K562 (cell line): ENCODE measurements at regions not wholly inside any gene's neighbourhood (a gene's known extent, or its start where the extent isn't known, plus 50 kb on each side); places are given as distances from the start of the nearest gene placed in this dataset.
A peak's percentile ranks its signal among the peaks of the same experiment; 100 is the strongest.

ENCODE experiments used
- KLF16 ChIP-seq: IDR thresholded peaks from 2 replicates; pipeline ENCODE4 v1.6.1; 2016; ENCODE audit warnings: antibody characterized with exemption
- NELFE ChIP-seq: IDR thresholded peaks from 2 replicates; pipeline ENCODE4 v1.6.1; 2011; ENCODE audit warnings: mild to moderate bottlenecking; ENCODE audit not compliant: insufficient read depth, insufficient read length
- TF ChIP-seq, protein P1 (sequence below), 2 experiments: fragments of 450-650 bp; formaldehyde crosslinking in 1 of 2; IDR thresholded peaks; 2 replicates each; pipeline versions ENCODE4 v1.4.0 to v1.6.1; 2014 to 2020; ENCODE audit warnings: mild to moderate bottlenecking in 2 of 2, borderline replicate concordance in 1 of 2, low read depth in 1 of 2
- TF ChIP-seq, protein P2 (sequence below): fragments of 450-650 bp; formaldehyde crosslinking; IDR thresholded peaks from 2 replicates; pipeline ENCODE4 v1.4.0; 2020; ENCODE audit warnings: mild to moderate bottlenecking, moderate library complexity
- TF ChIP-seq, protein P3 (sequence below): fragments of 250-450 bp; sonication (Bioruptor Pico); IDR thresholded peaks from 2 replicates; pipeline ENCODE4 v1.4.0; 2020
- TF ChIP-seq, protein P4 (sequence below): fragments of 450-650 bp; IDR thresholded peaks from 2 replicates; pipeline ENCODE4 v1.7.1; 2018; ENCODE audit warnings: mild to moderate bottlenecking, low read depth; ENCODE audit not compliant: partially characterized antibody
- TF ChIP-seq, protein P5 (sequence below), 2 experiments: fragments of 250-450 bp in 1 of 2; fragments of 450-650 bp in 1 of 2; sonication (Bioruptor Pico) in 1 of 2; IDR thresholded peaks; 2 replicates each; pipeline versions ENCODE4 v1.6.1 to v1.8.0; 2016 to 2021; ENCODE audit warnings: mild to moderate bottlenecking in 2 of 2, moderate library complexity in 2 of 2, missing compliant biosample characterization in 1 of 2, missing genetic modification characterization in 1 of 2

DNA sequence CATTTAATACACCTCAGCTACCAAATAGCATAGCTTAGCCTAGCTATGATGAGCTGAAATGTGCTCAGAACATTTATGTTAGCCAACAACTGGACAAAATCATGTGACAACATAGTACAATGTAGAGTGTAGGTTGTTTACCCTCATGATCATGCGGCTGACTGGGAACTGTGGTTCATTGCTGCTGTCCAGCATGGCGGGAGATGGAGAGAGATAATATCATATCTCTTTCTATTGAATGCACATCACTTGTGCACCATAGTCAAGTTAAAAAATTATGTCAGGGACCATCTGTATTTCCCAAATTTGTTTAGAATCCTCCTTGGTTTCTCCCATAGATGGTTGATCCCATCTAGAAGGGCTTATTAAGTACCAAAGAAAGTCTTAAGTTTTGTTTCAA, 151.1 kb upstream of the ELL2 start (continued):
- TF ChIP-seq, protein P1, sequence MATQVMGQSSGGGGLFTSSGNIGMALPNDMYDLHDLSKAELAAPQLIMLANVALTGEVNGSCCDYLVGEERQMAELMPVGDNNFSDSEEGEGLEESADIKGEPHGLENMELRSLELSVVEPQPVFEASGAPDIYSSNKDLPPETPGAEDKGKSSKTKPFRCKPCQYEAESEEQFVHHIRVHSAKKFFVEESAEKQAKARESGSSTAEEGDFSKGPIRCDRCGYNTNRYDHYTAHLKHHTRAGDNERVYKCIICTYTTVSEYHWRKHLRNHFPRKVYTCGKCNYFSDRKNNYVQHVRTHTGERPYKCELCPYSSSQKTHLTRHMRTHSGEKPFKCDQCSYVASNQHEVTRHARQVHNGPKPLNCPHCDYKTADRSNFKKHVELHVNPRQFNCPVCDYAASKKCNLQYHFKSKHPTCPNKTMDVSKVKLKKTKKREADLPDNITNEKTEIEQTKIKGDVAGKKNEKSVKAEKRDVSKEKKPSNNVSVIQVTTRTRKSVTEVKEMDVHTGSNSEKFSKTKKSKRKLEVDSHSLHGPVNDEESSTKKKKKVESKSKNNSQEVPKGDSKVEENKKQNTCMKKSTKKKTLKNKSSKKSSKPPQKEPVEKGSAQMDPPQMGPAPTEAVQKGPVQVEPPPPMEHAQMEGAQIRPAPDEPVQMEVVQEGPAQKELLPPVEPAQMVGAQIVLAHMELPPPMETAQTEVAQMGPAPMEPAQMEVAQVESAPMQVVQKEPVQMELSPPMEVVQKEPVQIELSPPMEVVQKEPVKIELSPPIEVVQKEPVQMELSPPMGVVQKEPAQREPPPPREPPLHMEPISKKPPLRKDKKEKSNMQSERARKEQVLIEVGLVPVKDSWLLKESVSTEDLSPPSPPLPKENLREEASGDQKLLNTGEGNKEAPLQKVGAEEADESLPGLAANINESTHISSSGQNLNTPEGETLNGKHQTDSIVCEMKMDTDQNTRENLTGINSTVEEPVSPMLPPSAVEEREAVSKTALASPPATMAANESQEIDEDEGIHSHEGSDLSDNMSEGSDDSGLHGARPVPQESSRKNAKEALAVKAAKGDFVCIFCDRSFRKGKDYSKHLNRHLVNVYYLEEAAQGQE (IDR thresholded peaks at IDR 0.05; ENCODE audit: borderline replicate concordance) = peak; percentile 60
- TF ChIP-seq, protein P1 (CRISPR knock-in tag; IDR thresholded peaks at IDR 0.05; ENCODE audit: low read depth) = 0 out of 2 replicates have a peak, but pooled peaks have one; percentile 57
- TF ChIP-seq, protein P2, sequence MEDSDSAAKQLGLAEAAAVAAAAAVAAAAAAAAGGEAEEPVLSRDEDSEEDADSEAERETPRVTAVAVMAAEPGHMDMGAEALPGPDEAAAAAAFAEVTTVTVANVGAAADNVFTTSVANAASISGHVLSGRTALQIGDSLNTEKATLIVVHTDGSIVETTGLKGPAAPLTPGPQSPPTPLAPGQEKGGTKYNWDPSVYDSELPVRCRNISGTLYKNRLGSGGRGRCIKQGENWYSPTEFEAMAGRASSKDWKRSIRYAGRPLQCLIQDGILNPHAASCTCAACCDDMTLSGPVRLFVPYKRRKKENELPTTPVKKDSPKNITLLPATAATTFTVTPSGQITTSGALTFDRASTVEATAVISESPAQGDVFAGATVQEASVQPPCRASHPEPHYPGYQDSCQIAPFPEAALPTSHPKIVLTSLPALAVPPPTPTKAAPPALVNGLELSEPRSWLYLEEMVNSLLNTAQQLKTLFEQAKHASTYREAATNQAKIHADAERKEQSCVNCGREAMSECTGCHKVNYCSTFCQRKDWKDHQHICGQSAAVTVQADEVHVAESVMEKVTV (CRISPR knock-in tag) = no peak
- TF ChIP-seq, protein P3, sequence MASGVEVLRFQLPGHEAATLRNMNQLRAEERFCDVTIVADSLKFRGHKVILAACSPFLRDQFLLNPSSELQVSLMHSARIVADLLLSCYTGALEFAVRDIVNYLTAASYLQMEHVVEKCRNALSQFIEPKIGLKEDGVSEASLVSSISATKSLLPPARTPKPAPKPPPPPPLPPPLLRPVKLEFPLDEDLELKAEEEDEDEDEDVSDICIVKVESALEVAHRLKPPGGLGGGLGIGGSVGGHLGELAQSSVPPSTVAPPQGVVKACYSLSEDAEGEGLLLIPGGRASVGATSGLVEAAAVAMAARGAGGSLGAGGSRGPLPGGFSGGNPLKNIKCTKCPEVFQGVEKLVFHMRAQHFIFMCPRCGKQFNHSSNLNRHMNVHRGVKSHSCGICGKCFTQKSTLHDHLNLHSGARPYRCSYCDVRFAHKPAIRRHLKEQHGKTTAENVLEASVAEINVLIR (CRISPR knock-in tag) = no peak
- TF ChIP-seq, protein P4, sequence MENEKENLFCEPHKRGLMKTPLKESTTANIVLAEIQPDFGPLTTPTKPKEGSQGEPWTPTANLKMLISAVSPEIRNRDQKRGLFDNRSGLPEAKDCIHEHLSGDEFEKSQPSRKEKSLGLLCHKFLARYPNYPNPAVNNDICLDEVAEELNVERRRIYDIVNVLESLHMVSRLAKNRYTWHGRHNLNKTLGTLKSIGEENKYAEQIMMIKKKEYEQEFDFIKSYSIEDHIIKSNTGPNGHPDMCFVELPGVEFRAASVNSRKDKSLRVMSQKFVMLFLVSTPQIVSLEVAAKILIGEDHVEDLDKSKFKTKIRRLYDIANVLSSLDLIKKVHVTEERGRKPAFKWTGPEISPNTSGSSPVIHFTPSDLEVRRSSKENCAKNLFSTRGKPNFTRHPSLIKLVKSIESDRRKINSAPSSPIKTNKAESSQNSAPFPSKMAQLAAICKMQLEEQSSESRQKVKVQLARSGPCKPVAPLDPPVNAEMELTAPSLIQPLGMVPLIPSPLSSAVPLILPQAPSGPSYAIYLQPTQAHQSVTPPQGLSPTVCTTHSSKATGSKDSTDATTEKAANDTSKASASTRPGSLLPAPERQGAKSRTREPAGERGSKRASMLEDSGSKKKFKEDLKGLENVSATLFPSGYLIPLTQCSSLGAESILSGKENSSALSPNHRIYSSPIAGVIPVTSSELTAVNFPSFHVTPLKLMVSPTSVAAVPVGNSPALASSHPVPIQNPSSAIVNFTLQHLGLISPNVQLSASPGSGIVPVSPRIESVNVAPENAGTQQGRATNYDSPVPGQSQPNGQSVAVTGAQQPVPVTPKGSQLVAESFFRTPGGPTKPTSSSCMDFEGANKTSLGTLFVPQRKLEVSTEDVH = peak; percentile 85
- TF ChIP-seq, protein P5, sequence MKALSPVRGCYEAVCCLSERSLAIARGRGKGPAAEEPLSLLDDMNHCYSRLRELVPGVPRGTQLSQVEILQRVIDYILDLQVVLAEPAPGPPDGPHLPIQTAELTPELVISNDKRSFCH (CRISPR knock-in tag; IDR thresholded peaks at IDR 0.05) = no peak
- TF ChIP-seq, protein P5 (tag; IDR thresholded peaks at IDR 0.05) = no peak
- no peak for TF ChIP-seq KLF16
- TF ChIP-seq NELFE = no peak
